Activated T-cell treated with anti-CD3 and anti-CD28 coated beads, Interleukin-2, amount 50 U/mL, for 72 hours (primary cell): ENCODE measurements at regions not wholly inside any gene's neighbourhood (a gene's known extent, or its start where the extent isn't known, plus 50 kb on each side); places are given as distances from the start of the nearest gene placed in this dataset.

Experiments
- ATAC-seq, 2 donors: fragments of 150-1000 bp; cut with Tn5 transposase; replicated peaks in 1 of 2; 2 replicates each; pipeline ENCODE4 v1.10.0; 2021; ENCODE audit warnings: moderate library complexity in 2 of 2, mild to moderate bottlenecking in 1 of 2
- DNase-seq, 2 donors: peaks; one replicate each; pipeline ENCODE4 v3.0.0; 2021 to 2022; ENCODE audit warnings: mixed read lengths in 1 of 2
- H3K27ac Mint-ChIP-seq: one replicate; pipeline ENCODE4 v1.8.0; 2022; ENCODE audit warnings: mild to moderate bottlenecking, moderate library complexity, mixed read lengths
- H3K27me3 Mint-ChIP-seq: one replicate; pipeline ENCODE4 v1.8.0; 2022; ENCODE audit warnings: low read depth, mixed read lengths
- H3K36me3 Mint-ChIP-seq, 2 donors: one replicate each; pipeline ENCODE4 v1.8.0; 2022; ENCODE audit warnings: mixed read lengths in 2 of 2, mild to moderate bottlenecking in 1 of 2; ENCODE audit not compliant: insufficient read depth in 2 of 2
- H3K4me1 Mint-ChIP-seq: one replicate; pipeline ENCODE4 v1.8.0; 2022; ENCODE audit warnings: low read depth, mixed read lengths
- H3K4me3 Mint-ChIP-seq, 2 donors: one replicate each; pipeline ENCODE4 v1.8.0; 2022; ENCODE audit warnings: mild to moderate bottlenecking in 2 of 2, mixed read lengths in 2 of 2, moderate library complexity in 2 of 2
- H3K9me3 Mint-ChIP-seq, 2 donors: one replicate each; pipeline ENCODE4 v1.8.0; 2022; ENCODE audit warnings: mixed read lengths in 2 of 2

- Mint-ChIP-seq H3K4me3 (no peak overlapping the region), H3K36me3 (no peaks in the 10 kb centered on the region), H3K4me1 (peaks cover 6% of the 10 kb centered on the region), H3K27ac (no peak overlapping the region), H3K27me3 (peaks cover 44% of the 10 kb centered on the region), H3K9me3 (no peaks in the 10 kb centered on the region)
- ATAC-seq (no peak), DNase-seq (no peak)
Measured at GRCh38 chr22:44589831-44590230, 91.8 kb upstream of the RTL6 start.

DNA sequence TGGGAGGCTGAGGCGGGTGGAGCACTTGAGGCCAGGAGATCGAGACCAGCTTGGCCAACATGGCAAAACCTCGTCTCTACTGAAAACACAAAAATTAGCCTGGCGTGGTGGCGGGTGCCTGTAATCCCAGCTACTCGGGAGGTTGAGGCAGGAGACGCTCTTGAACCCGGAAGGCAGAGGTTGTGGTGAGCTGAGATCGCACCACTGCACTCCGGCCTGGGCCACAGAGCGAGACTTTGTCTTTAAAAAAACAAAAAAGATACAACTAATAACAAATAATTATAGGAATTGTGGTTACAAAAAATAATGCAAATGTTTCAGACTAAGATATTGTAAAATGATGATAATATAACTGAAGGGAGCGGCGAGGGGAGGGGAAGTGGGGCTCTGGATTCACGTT lies 90.3 kb upstream of the RTL6 start:
- H3K27me3 Mint-ChIP-seq = peaks cover 47% of the 10 kb centered on the region
- H3K4me3 Mint-ChIP-seq = no peak overlapping the region
- H3K36me3 Mint-ChIP-seq = no peaks in the 10 kb centered on the region
- H3K4me1 Mint-ChIP-seq = peaks cover 6% of the 10 kb centered on the region
- no peak overlapping the region for H3K27ac Mint-ChIP-seq
- DNase-seq (no peak), ATAC-seq (no peak)
- H3K9me3 Mint-ChIP-seq = no peaks in the 10 kb centered on the region

GRCh38 chr22:44587737-44588310 lies 89.8 kb upstream of the RTL6 start:
- no peaks in the 10 kb centered on the region for H3K9me3 Mint-ChIP-seq
- no peak overlapping the region for H3K4me3 Mint-ChIP-seq
- no peaks in the 10 kb centered on the region for H3K36me3 Mint-ChIP-seq
- peaks cover 6% of the 10 kb centered on the region for H3K4me1 Mint-ChIP-seq
- ATAC-seq (no peak), DNase-seq (no peak)
- peaks cover 47% of the 10 kb centered on the region for H3K27me3 Mint-ChIP-seq
- H3K27ac Mint-ChIP-seq = no peak overlapping the region

DNA sequence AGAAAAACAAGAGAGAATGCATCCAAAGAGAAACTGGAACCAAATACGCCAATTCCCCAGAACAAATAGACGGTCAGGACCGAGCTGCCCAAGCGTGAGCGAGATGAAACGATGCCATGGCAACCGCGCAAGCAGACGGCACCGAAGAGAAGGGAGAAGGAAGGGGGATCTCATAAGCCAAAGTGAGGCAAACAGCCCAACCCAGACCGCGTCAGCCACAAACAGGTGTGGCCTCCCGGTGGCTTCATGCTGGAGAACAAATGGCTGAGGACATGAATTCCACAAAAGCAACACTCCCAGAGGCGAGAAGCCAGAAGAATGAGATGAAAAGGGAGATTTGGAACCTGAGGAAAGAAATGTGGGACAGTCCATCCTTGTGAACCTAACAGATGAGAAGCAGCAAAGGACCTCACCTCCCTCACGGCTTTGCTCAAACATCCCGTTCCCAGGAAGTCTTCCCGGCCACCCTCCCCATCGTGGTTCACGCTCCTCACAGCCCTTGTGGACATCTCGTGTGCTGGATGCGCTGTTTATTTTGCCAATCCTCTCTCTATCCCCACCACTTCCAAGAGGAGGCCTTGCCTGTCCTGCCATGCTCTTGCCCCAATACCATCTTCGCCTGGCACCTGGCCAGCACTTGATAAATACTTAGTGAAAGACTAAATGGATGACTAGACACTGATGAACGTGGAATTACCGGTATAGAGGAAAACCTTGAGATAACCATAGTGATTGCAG lies 89.1 kb upstream of the RTL6 start:
- H3K4me1 Mint-ChIP-seq = peaks cover 6% of the 10 kb centered on the region
- no peaks in the 10 kb centered on the region for H3K9me3 Mint-ChIP-seq
- H3K36me3 Mint-ChIP-seq = no peaks in the 10 kb centered on the region
- ATAC-seq (no peak), DNase-seq (no peak)
- peak overlapping the region in 1 of 2 donors; percentile 3 for H3K4me3 Mint-ChIP-seq
- H3K27ac Mint-ChIP-seq = no peak overlapping the region
- H3K27me3 Mint-ChIP-seq = peaks cover 47% of the 10 kb centered on the region

GRCh38 chr22:44586351-44586990 lies 88.4 kb upstream of the RTL6 start:
- no peak for DNase-seq
- peak overlapping the region in 1 of 2 donors; percentile 3 for H3K4me3 Mint-ChIP-seq
- no peak overlapping the region for H3K27ac Mint-ChIP-seq
- H3K36me3 Mint-ChIP-seq = no peaks in the 10 kb centered on the region
- H3K4me1 Mint-ChIP-seq = peaks cover 6% of the 10 kb centered on the region
- H3K9me3 Mint-ChIP-seq = no peaks in the 10 kb centered on the region
- ATAC-seq = no peak
- peaks cover 50% of the 10 kb centered on the region for H3K27me3 Mint-ChIP-seq

DNA sequence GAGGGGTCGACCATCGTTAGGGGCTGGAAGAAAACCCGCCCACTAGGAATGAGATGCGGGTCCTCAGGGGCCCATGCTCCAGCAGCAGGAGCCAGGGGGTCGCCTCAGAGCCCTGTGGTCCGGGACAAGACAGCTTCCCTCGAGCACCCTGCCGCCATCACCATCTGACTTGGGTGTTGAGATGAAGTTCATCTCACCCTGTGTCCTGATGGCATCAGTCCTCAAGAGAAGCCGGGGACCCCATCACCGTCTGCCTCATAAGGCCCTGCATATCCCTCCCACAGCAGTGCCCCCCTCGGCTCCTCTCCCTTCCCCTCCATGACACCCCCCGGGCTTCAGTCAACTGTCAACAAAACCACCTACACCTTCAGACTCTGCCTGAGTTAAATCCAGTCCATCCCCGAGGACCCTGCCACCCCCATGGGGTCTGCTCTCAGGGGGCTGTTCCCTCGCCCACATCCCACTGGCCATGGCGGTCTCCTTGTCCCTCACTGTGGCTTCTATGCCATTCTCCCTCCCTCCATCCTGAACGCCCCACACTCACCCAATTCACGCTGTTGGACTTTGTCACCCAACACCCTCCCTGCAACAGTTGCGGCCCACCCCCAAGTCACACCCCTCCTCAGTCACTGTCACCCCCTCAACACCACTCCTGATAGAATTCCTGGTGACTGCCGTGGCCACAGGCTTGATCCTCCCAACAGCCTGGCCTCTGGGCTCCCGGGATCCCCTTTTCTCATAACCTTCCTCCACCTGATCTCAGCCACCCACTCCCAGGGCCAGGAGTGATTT lies 87.7 kb upstream of the RTL6 start:
- no peaks in the 10 kb centered on the region for H3K9me3 Mint-ChIP-seq
- DNase-seq (no peak), ATAC-seq (no peak)
- no peak overlapping the region for H3K27ac Mint-ChIP-seq
- H3K36me3 Mint-ChIP-seq = no peaks in the 10 kb centered on the region
- peaks cover 6% of the 10 kb centered on the region for H3K4me1 Mint-ChIP-seq
- peaks cover 54% of the 10 kb centered on the region for H3K27me3 Mint-ChIP-seq
- no peak overlapping the region for H3K4me3 Mint-ChIP-seq

DNA sequence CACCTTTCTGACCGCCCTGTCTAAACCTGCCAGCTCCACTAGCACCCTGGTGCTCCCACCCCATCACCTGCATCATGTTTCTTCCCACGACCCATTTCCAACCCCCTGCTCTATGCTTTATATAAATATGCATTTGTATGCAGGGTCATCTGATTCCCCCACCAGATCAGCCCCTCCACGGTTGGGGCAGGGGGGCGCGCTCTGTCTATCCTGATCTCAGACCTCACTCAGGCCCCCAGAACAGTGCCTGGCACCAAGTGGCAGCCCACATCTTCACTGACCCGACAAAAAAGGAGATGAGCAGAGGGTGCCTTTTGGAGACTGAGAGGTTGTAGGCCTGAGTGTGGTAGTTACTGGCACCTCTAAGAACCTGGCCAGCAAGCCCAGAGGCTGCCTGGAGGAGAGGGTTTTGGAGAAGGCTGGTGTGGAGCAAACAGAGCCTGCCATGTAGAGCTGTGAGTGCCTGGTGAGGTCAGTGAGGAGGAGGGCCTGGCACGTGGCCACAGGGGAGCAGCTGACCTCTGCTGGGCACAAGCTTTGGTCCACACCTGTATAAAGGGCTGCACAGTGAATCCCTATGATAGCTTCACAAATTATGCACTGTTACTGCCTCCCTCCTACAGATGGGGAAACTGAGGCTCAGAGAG lies 86.3 kb upstream of the RTL6 start:
- no peak overlapping the region for H3K27ac Mint-ChIP-seq
- H3K4me1 Mint-ChIP-seq = peaks cover 6% of the 10 kb centered on the region
- no peaks in the 10 kb centered on the region for H3K36me3 Mint-ChIP-seq
- H3K9me3 Mint-ChIP-seq = no peaks in the 10 kb centered on the region
- peaks cover 52% of the 10 kb centered on the region for H3K27me3 Mint-ChIP-seq
- DNase-seq = no peak
- H3K4me3 Mint-ChIP-seq = no peak overlapping the region
- ATAC-seq = no peak

- Mint-ChIP-seq H3K4me1 (peaks cover 6% of the 10 kb centered on the region), H3K27ac (no peak overlapping the region), H3K9me3 (no peaks in the 10 kb centered on the region), H3K4me3 (no peak overlapping the region), H3K36me3 (no peaks in the 10 kb centered on the region), H3K27me3 (peaks cover 54% of the 10 kb centered on the region)
- no peak for DNase-seq
- ATAC-seq = no peak
Measured at GRCh38 chr22:44583854-44584253, 85.8 kb upstream of the RTL6 start.

DNA sequence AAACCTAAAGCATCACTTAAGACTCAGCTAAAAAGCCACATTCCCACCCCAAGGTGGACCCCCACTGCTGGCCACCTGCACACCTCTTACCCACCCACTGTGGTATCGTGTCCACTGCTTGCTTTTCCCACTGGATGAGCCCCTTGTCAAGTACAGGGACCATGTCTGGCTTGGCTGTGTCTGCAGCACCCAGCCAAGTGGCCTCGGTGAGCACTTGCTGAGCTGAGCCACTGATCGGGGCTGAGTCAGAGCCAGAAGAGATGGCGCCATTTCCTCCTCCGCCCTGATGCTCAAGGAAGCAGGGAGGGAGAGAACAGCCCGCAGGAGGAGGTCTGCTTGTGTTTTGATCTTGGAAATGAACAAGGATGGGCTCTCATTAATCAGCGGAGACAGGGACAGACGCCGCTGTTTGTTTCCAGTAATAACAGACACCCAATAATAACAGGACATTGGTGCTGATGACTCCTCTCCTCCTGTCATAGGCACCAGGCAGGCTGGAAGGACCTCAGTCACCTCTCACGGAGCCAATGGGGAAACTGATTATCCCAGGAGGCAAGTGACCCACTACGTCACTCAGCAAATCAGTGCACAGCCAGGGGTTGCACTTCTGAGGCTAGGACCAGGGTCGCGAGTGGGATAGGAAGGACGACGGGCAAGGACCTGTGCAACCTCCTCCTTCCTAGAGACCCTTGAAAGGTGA lies 85.2 kb upstream of the RTL6 start:
- DNase-seq (no peak), ATAC-seq (no peak)
- H3K9me3 Mint-ChIP-seq = no peaks in the 10 kb centered on the region
- no peak overlapping the region for H3K4me3 Mint-ChIP-seq
- H3K36me3 Mint-ChIP-seq = no peaks in the 10 kb centered on the region
- H3K4me1 Mint-ChIP-seq = peaks cover 6% of the 10 kb centered on the region
- no peak overlapping the region for H3K27ac Mint-ChIP-seq
- peaks cover 53% of the 10 kb centered on the region for H3K27me3 Mint-ChIP-seq

- DNase-seq (no peak), ATAC-seq (no peak)
- Mint-ChIP-seq H3K4me1 (peaks cover 5% of the 10 kb centered on the region), H3K9me3 (no peaks in the 10 kb centered on the region), H3K4me3 (no peak overlapping the region), H3K27ac (no peak overlapping the region), H3K27me3 (peaks cover 41% of the 10 kb centered on the region), H3K36me3 (no peaks in the 10 kb centered on the region)
Measured at GRCh38 chr22:44582016-44582415, 84.0 kb upstream of the RTL6 start.

GRCh38 chr22:44581096-44581435 lies 83.0 kb upstream of the RTL6 start:
- ATAC-seq (no peak), DNase-seq (no peak)
- H3K36me3 Mint-ChIP-seq = no peaks in the 10 kb centered on the region
- H3K4me1 Mint-ChIP-seq = no peaks in the 10 kb centered on the region
- H3K27ac Mint-ChIP-seq = no peak overlapping the region
- H3K27me3 Mint-ChIP-seq = peaks cover 37% of the 10 kb centered on the region
- H3K9me3 Mint-ChIP-seq = no peaks in the 10 kb centered on the region
- no peak overlapping the region for H3K4me3 Mint-ChIP-seq

GRCh38 chr22:44580176-44581095 lies 82.4 kb upstream of the RTL6 start:
- Mint-ChIP-seq H3K4me1 (no peaks in the 10 kb centered on the region), H3K9me3 (no peaks in the 10 kb centered on the region), H3K27me3 (peaks cover 37% of the 10 kb centered on the region), H3K4me3 (no peak overlapping the region), H3K27ac (no peak overlapping the region), H3K36me3 (no peaks in the 10 kb centered on the region)
- ATAC-seq (no peak), DNase-seq (no peak)
